IMR-90 (cell line): ENCODE measurements at regions not wholly inside any gene's neighbourhood (a gene's known extent, or its start where the extent isn't known, plus 50 kb on each side); places are given as distances from the start of the nearest gene placed in this dataset.

ENCODE experiments used
- ATAC-seq: fragments of 200-7000 bp; cut with Tn5 transposase; 2 replicates; pipeline ENCODE4 v1.9.1; 2020; ENCODE audit warnings: low read depth, mild to moderate bottlenecking, moderate library complexity
- BruUV-seq: library from RNA; stranded (reverse); fragments of 400-500 nt; replicated peaks from 2 replicates; lab custom pipeline; 2021; lab: Mats Ljungman, UMichigan
- CTCF ChIA-PET: fragments of 300-600 bp; formaldehyde crosslinking; extraction: SDS; loops from one replicate; lab custom pipeline; 2021; ENCODE audit warnings: antibody characterized with exemption; lab: Yijun Ruan, JAX
- POLR2A ChIA-PET: fragments of 300-600 bp; sonication (Branson Sonifier 250); formaldehyde crosslinking; loops from one replicate; lab custom pipeline; 2022; ENCODE audit warnings: antibody characterized with exemption; ENCODE audit not compliant: unreplicated experiment; lab: Charles Lee
- DNase-seq: peaks from one replicate; pipeline ENCODE4 v3.0.0; 2013
- H2AFZ ChIP-seq: replicated peaks from 2 replicates; pipeline ENCODE3; 2013; ENCODE audit warnings: low read length, mild to moderate bottlenecking; ENCODE audit not compliant: poor library complexity
- H2AK5ac ChIP-seq: 2 replicates; pipeline ENCODE4 v1.6.1; 2013; ENCODE audit warnings: low read depth, low read length, inconsistent platforms
- H2AK9ac ChIP-seq: replicated peaks from 2 replicates; pipeline ENCODE3; 2013; ENCODE audit warnings: mild to moderate bottlenecking, low read depth, low read length, moderate library complexity; ENCODE audit not compliant: poor library complexity
- H2BK120ac ChIP-seq: 2 replicates; pipeline ENCODE4 v1.6.1; 2013; ENCODE audit warnings: low read depth, low read length, inconsistent platforms
- H2BK15ac ChIP-seq: 3 replicates; pipeline ENCODE4 v1.6.1; 2013; ENCODE audit warnings: low read depth, low read length, inconsistent platforms
- H2BK20ac ChIP-seq: 2 replicates; pipeline ENCODE4 v1.6.1; 2013; ENCODE audit warnings: low read depth, mild to moderate bottlenecking, inconsistent platforms, low read length, moderate library complexity
- H2BK5ac ChIP-seq: 2 replicates; pipeline ENCODE4 v1.6.1; 2013; ENCODE audit warnings: mild to moderate bottlenecking, low read depth, low read length, inconsistent platforms; ENCODE audit not compliant: poor library complexity, severe bottlenecking
- H3K14ac ChIP-seq: replicated peaks from 2 replicates; pipeline ENCODE4 v1.6.1; 2013; ENCODE audit warnings: low read depth, low read length, inconsistent platforms
- H3K18ac ChIP-seq: 2 replicates; pipeline ENCODE4 v1.6.1; 2013; ENCODE audit warnings: low read depth, low read length, control low read depth
- H3K23ac ChIP-seq: 2 replicates; pipeline ENCODE4 v1.6.1; 2013; ENCODE audit warnings: low read depth, low read length, inconsistent platforms
- H3K27ac ChIP-seq: 2 replicates; pipeline ENCODE4 v1.5.1; 2013; ENCODE audit warnings: mild to moderate bottlenecking, control low read depth, low read length; ENCODE audit not compliant: insufficient read depth
- H3K27me3 ChIP-seq: 2 replicates; pipeline ENCODE4 v1.6.1; 2013; ENCODE audit warnings: low read length; ENCODE audit not compliant: control insufficient read depth, insufficient read depth
- H3K36me3 ChIP-seq: 2 replicates; pipeline ENCODE4 v1.6.1; 2013; ENCODE audit warnings: low read length, mixed read lengths; ENCODE audit not compliant: control insufficient read depth, insufficient read depth
- H3K4ac ChIP-seq: 2 replicates; pipeline ENCODE4 v1.6.1; 2013; ENCODE audit warnings: low read depth, low read length, inconsistent platforms
- H3K4me1 ChIP-seq: 2 replicates; pipeline ENCODE4 v1.6.1; 2013; ENCODE audit warnings: low read length, mixed read lengths; ENCODE audit not compliant: control insufficient read depth, insufficient read depth
- H3K4me2 ChIP-seq: 2 replicates; pipeline ENCODE4 v1.6.1; 2013; ENCODE audit warnings: low read depth, mild to moderate bottlenecking, control low read depth, low read length, moderate library complexity
- H3K4me3 ChIP-seq: 2 replicates; pipeline ENCODE4 v1.5.1; 2013; ENCODE audit warnings: low read depth, mild to moderate bottlenecking, control low read depth, low read length, moderate library complexity; ENCODE audit not compliant: insufficient read depth
- H3K56ac ChIP-seq: 2 replicates; pipeline ENCODE4 v1.6.1; 2013; ENCODE audit warnings: low read length, inconsistent platforms; ENCODE audit not compliant: insufficient read depth; ENCODE audit errors: extremely low read depth
- H3K79me1 ChIP-seq, 2 experiments: 2 replicates each; pipeline ENCODE4 v1.6.1; 2013; ENCODE audit warnings: low read length in 2 of 2, inconsistent platforms in 1 of 2, low read depth in 1 of 2
- H3K9ac ChIP-seq: 2 replicates; pipeline ENCODE4 v1.6.1; 2013; ENCODE audit warnings: low read depth, low read length, control low read depth
- H3K9me1 ChIP-seq: 2 replicates; pipeline ENCODE4 v1.6.1; 2013; ENCODE audit warnings: low read length, inconsistent platforms; ENCODE audit not compliant: insufficient read depth
- H3K9me3 ChIP-seq: 2 replicates; pipeline ENCODE4 v1.6.1; 2013; ENCODE audit warnings: low read length; ENCODE audit not compliant: control insufficient read depth, insufficient read depth
- H4K20me1 ChIP-seq: 2 replicates; pipeline ENCODE4 v1.6.1; 2013; ENCODE audit warnings: low read length, inconsistent platforms; ENCODE audit not compliant: insufficient read depth
- H4K5ac ChIP-seq: 2 replicates; pipeline ENCODE4 v1.6.1; 2013; ENCODE audit warnings: mild to moderate bottlenecking, low read depth, low read length, control low read depth
- H4K8ac ChIP-seq, 2 experiments: 2 replicates each; pipeline ENCODE4 v1.6.1; 2013; ENCODE audit warnings: low read depth in 2 of 2, low read length in 2 of 2, control low read depth in 1 of 2, inconsistent platforms in 1 of 2
- H4K91ac ChIP-seq: 2 replicates; pipeline ENCODE4 v1.6.1; 2013; ENCODE audit warnings: low read depth, low read length, inconsistent platforms; ENCODE audit not compliant: insufficient read depth
- BHLHE40 ChIP-seq: fragments of 150-350 bp; IDR thresholded peaks from 2 replicates; pipeline ENCODE4 v1.6.1; 2016; ENCODE audit warnings: mild to moderate bottlenecking, low read depth, low read length
- CEBPB ChIP-seq: IDR thresholded peaks from 2 replicates; pipeline ENCODE4 v1.6.1; 2012; ENCODE audit warnings: low read depth, low read length, improper control_type of control experiment
- CHD1 ChIP-seq: IDR thresholded peaks from 2 replicates; pipeline ENCODE4 v1.6.1; 2012; ENCODE audit warnings: low read depth, low read length, improper control_type of control experiment
- FOS ChIP-seq: fragments of 150-350 bp; IDR thresholded peaks from 2 replicates; pipeline ENCODE4 v1.6.1; 2016; ENCODE audit warnings: low read depth, low read length
- MAFK ChIP-seq: IDR thresholded peaks from 2 replicates; pipeline ENCODE4 v1.6.1; 2012; ENCODE audit warnings: low read depth, low read length, improper control_type of control experiment
- MAZ ChIP-seq: IDR thresholded peaks from 2 replicates; pipeline ENCODE4 v1.6.1; 2012; ENCODE audit warnings: low read depth, mild to moderate bottlenecking, low read length, improper control_type of control experiment, moderate library complexity, borderline replicate concordance
- MXI1 ChIP-seq: IDR thresholded peaks from 2 replicates; pipeline ENCODE4 v1.6.1; 2012; ENCODE audit warnings: low read depth, mild to moderate bottlenecking, low read length, moderate library complexity, borderline replicate concordance
- NFE2L2 ChIP-seq: fragments of 150-350 bp; IDR thresholded peaks from 2 replicates; pipeline ENCODE4 v1.6.1; 2016; ENCODE audit warnings: low read depth, mild to moderate bottlenecking, low read length
- POLR2A ChIP-seq: IDR thresholded peaks from 2 replicates; pipeline ENCODE4 v1.6.1; 2012; ENCODE audit warnings: mild to moderate bottlenecking, low read depth, low read length
- RAD21 ChIP-seq: IDR thresholded peaks from 2 replicates; pipeline ENCODE4 v1.6.1; 2012; ENCODE audit warnings: low read length, improper control_type of control experiment
- RCOR1 ChIP-seq: IDR thresholded peaks from 2 replicates; pipeline ENCODE4 v1.6.1; 2012; ENCODE audit warnings: mild to moderate bottlenecking, low read length, improper control_type of control experiment; ENCODE audit not compliant: insufficient replicate concordance
- RFX5 ChIP-seq: IDR thresholded peaks from 2 replicates; pipeline ENCODE4 v1.8.0; 2012; ENCODE audit warnings: low read depth, mild to moderate bottlenecking, low read length, moderate library complexity
- SMC3 ChIP-seq: fragments of 150-350 bp; IDR thresholded peaks from 2 replicates; pipeline ENCODE4 v1.6.1; 2016; ENCODE audit warnings: low read depth, mild to moderate bottlenecking, antibody characterized with exemption, low read length, moderate library complexity
- WGBS, 2 experiments: methylation state at CpG; one replicate each; pipeline versions ENCODE4 v1.1.5 to v1.1.7; 2013; ENCODE audit warnings: missing lambda C conversion rate in 2 of 2; ENCODE audit not compliant: insufficient read length in 1 of 2; ENCODE audit errors: extremely low coverage in 2 of 2; 5-methylcytosine and 5-hydroxymethylcytosine counted together
- dilution Hi-C: fragments of 300-500 bp; cut with HindIII; formaldehyde crosslinking; loops from one replicate; pipeline ENCODE4 v1.14.3; 2018; ENCODE audit warnings: low sequenced_read_pairs; ENCODE audit not compliant: unreplicated experiment
- in situ Hi-C: fragments of 300-500 bp; cut with MboI; formaldehyde crosslinking; loops from 3 replicates; pipeline ENCODE4 v1.14.3; 2019; ENCODE audit warnings: low sequenced_read_pairs, inconsistent platforms, mixed read lengths
- intact Hi-C: fragments of 100-400 bp; cut with micrococcal nuclease; formaldehyde crosslinking; loops from 2 replicates; pipeline ENCODE4 v1.10.0; 2022
- TF ChIP-seq, protein P1 (sequence below): fragments of 150-350 bp; IDR thresholded peaks from 2 replicates; pipeline ENCODE4 v1.6.1; 2016; ENCODE audit warnings: low read depth, mild to moderate bottlenecking, low read length, moderate library complexity, borderline replicate concordance
- TF ChIP-seq, protein P2 (sequence below): fragments of 150-350 bp; IDR thresholded peaks from 2 replicates; pipeline ENCODE4 v1.6.1; 2017; ENCODE audit warnings: mild to moderate bottlenecking, antibody characterized with exemption, low read length, low read depth
- TF ChIP-seq, protein P3 (sequence below): conservative IDR thresholded peaks from 2 replicates; pipeline ENCODE4 v1.5.1; 2012; ENCODE audit warnings: mild to moderate bottlenecking, low read depth, low read length, improper control_type of control experiment

DNA sequence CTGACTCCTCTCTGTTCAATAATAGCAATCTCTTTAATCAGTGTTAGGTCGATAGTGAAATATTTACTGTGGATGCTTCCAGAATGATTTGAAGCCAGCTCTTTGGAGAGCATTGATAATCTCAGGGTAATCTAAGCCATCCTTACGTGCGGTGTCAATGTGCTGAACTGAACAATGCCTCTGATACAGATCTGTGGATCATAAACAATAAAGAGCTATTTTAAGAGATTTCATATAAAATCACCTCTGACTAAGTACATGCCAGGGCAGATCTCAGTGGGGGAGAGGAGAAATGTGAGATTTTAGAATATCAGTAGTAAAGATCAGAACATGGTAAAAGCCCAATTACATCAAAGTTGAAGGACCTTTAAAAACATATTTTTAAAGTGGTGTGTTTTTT, 319.3 kb upstream of the GBE1 start:
- Histone ChIP-seq H3K79me1 (no peaks in the 10 kb centered on the region), H2BK15ac (no peak overlapping the region), H2BK5ac (no peak overlapping the region), H3K4me1 (no peaks in the 10 kb centered on the region), H3K27ac (no peak overlapping the region), H4K91ac (no peak overlapping the region), H3K23ac (no peak overlapping the region), H3K4me3 (no peak overlapping the region), H2AFZ (no peak overlapping the region), H2BK20ac (no peak overlapping the region), H3K27me3 (no peaks in the 10 kb centered on the region), H3K4ac (no peak overlapping the region), H3K36me3 (no peaks in the 10 kb centered on the region), H3K9me1 (no peaks in the 10 kb centered on the region), H3K9ac (no peak overlapping the region), H4K20me1 (no peaks in the 10 kb centered on the region), H3K18ac (no peak overlapping the region), H4K8ac (no peak overlapping the region), H3K56ac (no peak overlapping the region), H2BK120ac (no peak overlapping the region), H4K5ac (no peak overlapping the region), H3K9me3 (no peaks in the 10 kb centered on the region), H3K4me2 (no peak overlapping the region), H2AK5ac (no peak overlapping the region), H3K14ac (no peak overlapping the region), H2AK9ac (no peak overlapping the region)
- dilution Hi-C loops: no loop called here
- ChIA-PET CTCF (interaction anchor here (0.6 kb wide), 1 partner anchor 171 kb away, joined by 3 read pairs; no protein-coding TSS in a partner anchor), POLR2A (no interaction called here)
- intact Hi-C loops: no loop called here
- no CpG with 5 or more reads among the region's 3 CpGs for WGBS, 2 experiments
- DNase-seq: no peak
- in situ Hi-C loops: no loop called here
- TF ChIP-seq RAD21 (no peak), BHLHE40 (no peak), FOS (no peak), NFE2L2 (no peak), CEBPB (no peak), MXI1 (no peak), MAZ (no peak), RCOR1 (no peak), SMC3 (no peak), POLR2A (no peak), MAFK (no peak), RFX5 (no peak), CHD1 (no peak)
- TF ChIP-seq, protein P1, sequence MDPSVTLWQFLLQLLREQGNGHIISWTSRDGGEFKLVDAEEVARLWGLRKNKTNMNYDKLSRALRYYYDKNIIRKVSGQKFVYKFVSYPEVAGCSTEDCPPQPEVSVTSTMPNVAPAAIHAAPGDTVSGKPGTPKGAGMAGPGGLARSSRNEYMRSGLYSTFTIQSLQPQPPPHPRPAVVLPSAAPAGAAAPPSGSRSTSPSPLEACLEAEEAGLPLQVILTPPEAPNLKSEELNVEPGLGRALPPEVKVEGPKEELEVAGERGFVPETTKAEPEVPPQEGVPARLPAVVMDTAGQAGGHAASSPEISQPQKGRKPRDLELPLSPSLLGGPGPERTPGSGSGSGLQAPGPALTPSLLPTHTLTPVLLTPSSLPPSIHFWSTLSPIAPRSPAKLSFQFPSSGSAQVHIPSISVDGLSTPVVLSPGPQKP: no peak
- TF ChIP-seq, protein P2, sequence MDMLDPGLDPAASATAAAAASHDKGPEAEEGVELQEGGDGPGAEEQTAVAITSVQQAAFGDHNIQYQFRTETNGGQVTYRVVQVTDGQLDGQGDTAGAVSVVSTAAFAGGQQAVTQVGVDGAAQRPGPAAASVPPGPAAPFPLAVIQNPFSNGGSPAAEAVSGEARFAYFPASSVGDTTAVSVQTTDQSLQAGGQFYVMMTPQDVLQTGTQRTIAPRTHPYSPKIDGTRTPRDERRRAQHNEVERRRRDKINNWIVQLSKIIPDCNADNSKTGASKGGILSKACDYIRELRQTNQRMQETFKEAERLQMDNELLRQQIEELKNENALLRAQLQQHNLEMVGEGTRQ: no peak
- TF ChIP-seq, protein P3, sequence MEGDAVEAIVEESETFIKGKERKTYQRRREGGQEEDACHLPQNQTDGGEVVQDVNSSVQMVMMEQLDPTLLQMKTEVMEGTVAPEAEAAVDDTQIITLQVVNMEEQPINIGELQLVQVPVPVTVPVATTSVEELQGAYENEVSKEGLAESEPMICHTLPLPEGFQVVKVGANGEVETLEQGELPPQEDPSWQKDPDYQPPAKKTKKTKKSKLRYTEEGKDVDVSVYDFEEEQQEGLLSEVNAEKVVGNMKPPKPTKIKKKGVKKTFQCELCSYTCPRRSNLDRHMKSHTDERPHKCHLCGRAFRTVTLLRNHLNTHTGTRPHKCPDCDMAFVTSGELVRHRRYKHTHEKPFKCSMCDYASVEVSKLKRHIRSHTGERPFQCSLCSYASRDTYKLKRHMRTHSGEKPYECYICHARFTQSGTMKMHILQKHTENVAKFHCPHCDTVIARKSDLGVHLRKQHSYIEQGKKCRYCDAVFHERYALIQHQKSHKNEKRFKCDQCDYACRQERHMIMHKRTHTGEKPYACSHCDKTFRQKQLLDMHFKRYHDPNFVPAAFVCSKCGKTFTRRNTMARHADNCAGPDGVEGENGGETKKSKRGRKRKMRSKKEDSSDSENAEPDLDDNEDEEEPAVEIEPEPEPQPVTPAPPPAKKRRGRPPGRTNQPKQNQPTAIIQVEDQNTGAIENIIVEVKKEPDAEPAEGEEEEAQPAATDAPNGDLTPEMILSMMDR: no peak
- BruUV-seq: no TSS peak
- no peak for ATAC-seq
